Colon (tissue), 2 donors: ENCODE measurements at regions not wholly inside any gene's neighbourhood (a gene's known extent, or its start where the extent isn't known, plus 50 kb on each side); places are given as distances from the start of the nearest gene placed in this dataset.

ENCODE experiments used
- FAIRE-seq: peaks from 2 replicates; lab custom pipeline; 2012; peaks lifted over from hg19 to GRCh38; lab: Jason Lieb, UNC
- donor health status: control.
- donor health status: control.

GRCh38 chr7:32142649-32143048 lies 72.4 kb upstream of the PDE1C start:
- no peak for FAIRE-seq

GRCh38 chr7:32140210-32140939 lies 70.2 kb upstream of the PDE1C start:
- no peak for FAIRE-seq

GRCh38 chr7:32137059-32137458 lies 66.9 kb upstream of the PDE1C start:
- no peak for FAIRE-seq

- FAIRE-seq: no peak
These were observed 60.9 kb upstream of the PDE1C start for GRCh38 chr7:32131091-32131490.

- no peak for FAIRE-seq
These were observed 56.6 kb upstream of the PDE1C start for GRCh38 chr7:32126843-32127242.
